ENCODE measurements at regions not wholly inside any gene's neighbourhood (a gene's known extent, or its start where the extent isn't known, plus 50 kb on each side); places are given as distances from the start of the nearest gene placed in this dataset.
A peak's percentile ranks its signal among the peaks of the same experiment; 100 is the strongest.

GRCh38 chr2:162945785-162946184 is 107.2 kb upstream of the KCNH7 start:
- Histone ChIP-seq H3K4me2 (no peak overlapping the region), H3K27ac (no peak overlapping the region), H3K4me1 (no peaks in the 10 kb centered on the region), H3K4me3 (no peak overlapping the region), H3K9me3 (no peaks in the 10 kb centered on the region; the same call in 2 of the 3 replicates)
- TF ChIP-seq, protein P1, sequence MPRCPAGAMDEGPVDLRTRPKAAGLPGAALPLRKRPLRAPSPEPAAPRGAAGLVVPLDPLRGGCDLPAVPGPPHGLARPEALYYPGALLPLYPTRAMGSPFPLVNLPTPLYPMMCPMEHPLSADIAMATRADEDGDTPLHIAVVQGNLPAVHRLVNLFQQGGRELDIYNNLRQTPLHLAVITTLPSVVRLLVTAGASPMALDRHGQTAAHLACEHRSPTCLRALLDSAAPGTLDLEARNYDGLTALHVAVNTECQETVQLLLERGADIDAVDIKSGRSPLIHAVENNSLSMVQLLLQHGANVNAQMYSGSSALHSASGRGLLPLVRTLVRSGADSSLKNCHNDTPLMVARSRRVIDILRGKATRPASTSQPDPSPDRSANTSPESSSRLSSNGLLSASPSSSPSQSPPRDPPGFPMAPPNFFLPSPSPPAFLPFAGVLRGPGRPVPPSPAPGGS (IDR thresholded peaks at IDR 0.05) = no peak
- no peak for TF ChIP-seq RNF2 (IDR thresholded peaks at IDR 0.05; ENCODE audit: borderline replicate concordance, low read depth)
- TF ChIP-seq MAFK (IDR thresholded peaks at IDR 0.05; ENCODE audit: partially characterized antibody) = peak; percentile 46
- CTCF ChIA-PET = no interaction called here
- DNase-seq (ENCODE audit: low read depth in 1 of 2, low spot score in 1 of 2) (no peak), FAIRE-seq (no peak), ATAC-seq (no peak)
- POLR2A ChIA-PET = no interaction called here
- 13% methylated on average over 2 of the region's 2 CpGs for WGBS (ENCODE audit: missing lambda C conversion rate)

DNA sequence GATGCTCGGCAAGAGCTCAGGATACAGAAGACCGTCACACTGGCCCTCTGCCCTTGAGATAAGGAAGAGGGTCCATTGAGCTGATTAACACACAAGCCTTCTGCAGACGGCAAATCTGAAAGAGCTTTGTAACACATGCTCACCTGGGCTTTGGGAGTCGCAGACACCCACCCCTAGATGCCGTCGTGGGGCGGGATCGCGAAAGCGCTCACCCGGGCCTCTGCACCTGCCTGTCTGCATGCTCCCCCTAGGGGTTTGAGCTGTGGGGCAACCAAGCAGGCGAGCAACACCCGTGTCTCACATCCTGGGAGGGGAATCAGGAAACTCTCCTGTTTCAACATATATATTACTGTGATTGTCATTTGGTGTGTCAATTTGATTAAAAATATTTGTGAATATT is 99.8 kb upstream of the KCNH7 start:
- no peak for TF ChIP-seq HES2 (IDR thresholded peaks at IDR 0.05)
- TF ChIP-seq, protein P2, sequence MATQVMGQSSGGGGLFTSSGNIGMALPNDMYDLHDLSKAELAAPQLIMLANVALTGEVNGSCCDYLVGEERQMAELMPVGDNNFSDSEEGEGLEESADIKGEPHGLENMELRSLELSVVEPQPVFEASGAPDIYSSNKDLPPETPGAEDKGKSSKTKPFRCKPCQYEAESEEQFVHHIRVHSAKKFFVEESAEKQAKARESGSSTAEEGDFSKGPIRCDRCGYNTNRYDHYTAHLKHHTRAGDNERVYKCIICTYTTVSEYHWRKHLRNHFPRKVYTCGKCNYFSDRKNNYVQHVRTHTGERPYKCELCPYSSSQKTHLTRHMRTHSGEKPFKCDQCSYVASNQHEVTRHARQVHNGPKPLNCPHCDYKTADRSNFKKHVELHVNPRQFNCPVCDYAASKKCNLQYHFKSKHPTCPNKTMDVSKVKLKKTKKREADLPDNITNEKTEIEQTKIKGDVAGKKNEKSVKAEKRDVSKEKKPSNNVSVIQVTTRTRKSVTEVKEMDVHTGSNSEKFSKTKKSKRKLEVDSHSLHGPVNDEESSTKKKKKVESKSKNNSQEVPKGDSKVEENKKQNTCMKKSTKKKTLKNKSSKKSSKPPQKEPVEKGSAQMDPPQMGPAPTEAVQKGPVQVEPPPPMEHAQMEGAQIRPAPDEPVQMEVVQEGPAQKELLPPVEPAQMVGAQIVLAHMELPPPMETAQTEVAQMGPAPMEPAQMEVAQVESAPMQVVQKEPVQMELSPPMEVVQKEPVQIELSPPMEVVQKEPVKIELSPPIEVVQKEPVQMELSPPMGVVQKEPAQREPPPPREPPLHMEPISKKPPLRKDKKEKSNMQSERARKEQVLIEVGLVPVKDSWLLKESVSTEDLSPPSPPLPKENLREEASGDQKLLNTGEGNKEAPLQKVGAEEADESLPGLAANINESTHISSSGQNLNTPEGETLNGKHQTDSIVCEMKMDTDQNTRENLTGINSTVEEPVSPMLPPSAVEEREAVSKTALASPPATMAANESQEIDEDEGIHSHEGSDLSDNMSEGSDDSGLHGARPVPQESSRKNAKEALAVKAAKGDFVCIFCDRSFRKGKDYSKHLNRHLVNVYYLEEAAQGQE (IDR thresholded peaks at IDR 0.05) = no peak
- TF ChIP-seq CTCF (IDR thresholded peaks at IDR 0.05) = peak; percentile 24; the same call in 2 of the 3 replicates
- TF ChIP-seq KDM1A (IDR thresholded peaks at IDR 0.05; ENCODE audit: low read depth) = no peak
- H3K27ac ChIP-seq = no peak overlapping the region
- H3K9me3 ChIP-seq = no peaks in the 10 kb centered on the region; the same call in 2 of the 3 replicates
- H3K4me1 ChIP-seq = no peaks in the 10 kb centered on the region
- POLR2A ChIA-PET = no interaction called here
- ATAC-seq (peak; percentile 19 to 81; a peak in 4 of 6 replicates), DNase-seq (ENCODE audit: low read depth in 1 of 2, low spot score in 1 of 2) (peak in 1 of 2 experiments; percentile 17), FAIRE-seq (no peak)
- peak overlapping the region; percentile 39; the same call in 1 of the 3 replicates for H3K4me2 ChIP-seq
- CTCF ChIA-PET = interaction anchor here (0.6 to 1.2 kb wide), 2 partner anchors 47 to 1983 kb away, joined by 3 read pairs; no protein-coding TSS in a partner anchor
- no peak overlapping the region for H3K4me3 ChIP-seq
- 34% methylated on average over 12 of the region's 13 CpGs for WGBS (ENCODE audit: missing lambda C conversion rate)

DNA sequence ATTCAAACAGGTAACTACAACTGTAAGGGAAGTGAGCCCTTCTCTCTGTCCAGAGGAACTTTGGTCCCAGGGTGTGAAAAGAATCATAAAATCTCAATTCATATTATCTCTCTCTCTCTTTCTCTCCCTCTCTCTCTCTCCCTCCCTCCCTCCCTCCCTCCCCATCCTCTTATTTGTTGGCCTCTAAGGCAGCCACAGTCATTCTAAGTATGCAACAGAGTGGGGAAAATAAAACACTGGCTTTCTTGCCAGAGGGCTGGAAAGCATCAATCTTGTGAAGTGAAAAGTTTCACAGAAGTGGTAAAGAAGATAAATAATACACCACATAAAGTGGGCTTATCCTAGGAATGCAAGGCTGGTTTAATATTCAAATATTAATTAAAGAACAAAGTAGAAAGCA is 95.6 kb upstream of the KCNH7 start:
- TF ChIP-seq HOXB13 (CRISPR knock-in tag; IDR thresholded peaks at IDR 0.05; ENCODE audit: low read depth) (no peak), POLR2A (IDR thresholded peaks at IDR 0.05; ENCODE audit: low read length) (no peak), TP53 (CRISPR knock-in tag; IDR thresholded peaks at IDR 0.05) (no peak), MAZ (IDR thresholded peaks at IDR 0.05; ENCODE audit: borderline replicate concordance, low read depth, low read length) (no peak), JUN (IDR thresholded peaks at IDR 0.05) (no peak), HES2 (IDR thresholded peaks at IDR 0.05) (no peak), SMC3 (IDR thresholded peaks at IDR 0.05) (no peak), FOXS1 (CRISPR knock-in tag; IDR thresholded peaks at IDR 0.05) (no peak)
- TF ChIP-seq, protein P1 (IDR thresholded peaks at IDR 0.05) = no peak
- no peak overlapping the region for H3K4me3 ChIP-seq
- no peak for ATAC-seq
- peaks cover 12% of the 10 kb centered on the region; the same call in 2 of the 3 replicates for H3K4me1 ChIP-seq
- no peak overlapping the region for H3K27ac ChIP-seq
- CTCF ChIA-PET = interaction anchor here (1.8 kb wide), 1 partner anchor 43 kb away, joined by 6 read pairs; no protein-coding TSS in a partner anchor
- POLR2A ChIA-PET = no interaction called here
- no peak for FAIRE-seq
- DNase-seq (ENCODE audit: low read depth in 1 of 2, low spot score in 1 of 2) = no peak
- H3K4me2 ChIP-seq = no peak overlapping the region
- H3K9me3 ChIP-seq = no peaks in the 10 kb centered on the region

Data from A549 (cell line).